Aorta (tissue), 5 donors: ENCODE measurements at regions not wholly inside any gene's neighbourhood (a gene's known extent, or its start where the extent isn't known, plus 50 kb on each side); places are given as distances from the start of the nearest gene placed in this dataset.

Experiments
- ATAC-seq: fragments of 200-7000 bp; cut with Tn5 transposase; one replicate; pipeline ENCODE4 v1.9.1; 2022; ENCODE audit warnings: moderate library complexity; ENCODE audit not compliant: low FRiP score
- DNase-seq, 2 donors: peaks; one replicate each; pipeline ENCODE4 v3.0.0-alpha.2; 2020
- H3K27ac ChIP-seq, 2 donors: one replicate each; pipeline ENCODE4 v1.5.1; 2013; ENCODE audit warnings: low read length in 2 of 2, mild to moderate bottlenecking in 2 of 2, moderate library complexity in 2 of 2, control low read depth in 1 of 2, inconsistent platforms in 1 of 2, low read depth in 1 of 2
- H3K27me3 ChIP-seq, 2 donors: one replicate each; pipeline ENCODE4 v1.6.1; 2013; ENCODE audit warnings: control low read depth in 1 of 2, low read length in 1 of 2, mild to moderate bottlenecking in 1 of 2, moderate library complexity in 1 of 2; ENCODE audit not compliant: insufficient read depth in 2 of 2, control insufficient read depth in 1 of 2
- H3K36me3 ChIP-seq, 2 donors: one replicate each; pipeline ENCODE4 v1.6.1; 2013; ENCODE audit warnings: control low read depth in 1 of 2, low read length in 1 of 2, mild to moderate bottlenecking in 1 of 2; ENCODE audit not compliant: insufficient read depth in 2 of 2, control insufficient read depth in 1 of 2
- H3K4me1 ChIP-seq, 2 donors: one replicate each; pipeline ENCODE4 v1.6.1; 2013; ENCODE audit warnings: low read length in 2 of 2, control low read depth in 1 of 2, mild to moderate bottlenecking in 1 of 2, moderate library complexity in 1 of 2; ENCODE audit not compliant: insufficient read depth in 2 of 2, control insufficient read depth in 1 of 2
- H3K4me3 ChIP-seq, 2 donors: one replicate each; pipeline ENCODE4 v1.5.1; 2013; ENCODE audit warnings: low read length in 2 of 2, control low read depth in 1 of 2, mild to moderate bottlenecking in 1 of 2
- H3K9me3 ChIP-seq: one replicate; pipeline ENCODE4 v1.6.1; 2013; ENCODE audit warnings: mild to moderate bottlenecking, low read length; ENCODE audit not compliant: control insufficient read depth
- WGBS, 2 donors: extraction: QIAGEN DNeasy Blood & Tissue Kit; methylation state at CpG; one replicate each; pipeline ENCODE4 v1.1.7; 2013; 5-methylcytosine and 5-hydroxymethylcytosine counted together
- intact Hi-C, 2 donors: fragments of 100-400 bp; cut with DNase I; formaldehyde crosslinking; loops; one replicate each; pipeline versions ENCODE4 v1.14.2 to v1.15.0; 2022
- donor health status: healthy with polysubstance abuse.
- donor health status: Bipolar disorder and iron deficiency.
- donor health status: DM: no; HTN: no; CAD: no.
- donor health status: DM: no; HTN: no; CAD: no.
- donor health status: DM: yes; HTN: yes; CAD: no.

DNA sequence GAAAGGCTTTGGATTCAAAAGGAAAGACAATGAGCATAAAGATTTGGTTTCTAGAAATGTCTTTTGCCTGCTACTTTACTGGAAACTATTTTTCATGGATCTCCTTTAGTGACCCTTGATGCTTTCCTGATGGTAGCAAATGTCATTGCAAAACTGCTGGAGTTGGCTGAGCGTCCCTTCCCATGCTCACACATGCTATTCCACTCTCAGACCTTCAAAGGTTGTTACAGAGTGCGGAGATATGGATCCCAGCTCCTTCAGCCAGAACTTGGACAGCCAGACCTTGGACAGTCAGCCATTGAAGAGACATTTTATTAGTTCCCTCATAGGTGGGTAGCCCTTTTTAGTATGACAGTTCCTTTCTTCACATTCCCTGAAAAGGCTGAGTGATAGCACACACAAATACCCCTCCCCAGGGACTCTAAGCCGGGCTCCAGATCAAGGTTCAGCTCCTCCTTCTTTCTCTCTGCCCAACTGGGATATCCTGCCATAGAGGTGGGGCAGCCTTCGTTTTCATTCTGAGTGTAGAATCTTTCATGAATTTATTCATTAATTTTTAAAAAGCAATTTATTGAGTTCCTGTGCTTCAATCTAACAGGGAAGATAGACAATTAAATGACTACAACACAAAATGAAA is 153.3 kb upstream of the SLC44A1 start:
- ATAC-seq (no peak), DNase-seq (no peak)
- Histone ChIP-seq H3K36me3 (no peaks in the 10 kb centered on the region), H3K27ac (no peak overlapping the region), H3K9me3 (no peaks in the 10 kb centered on the region), H3K27me3 (no peaks in the 10 kb centered on the region), H3K4me1 (no peaks in the 10 kb centered on the region), H3K4me3 (no peak overlapping the region)
- intact Hi-C loops = no loop called here
- WGBS, 2 donors = 66 to 68% methylated on average over 4 of the region's 4 CpGs

GRCh38 chr9:105093685-105094084 is 150.8 kb upstream of the SLC44A1 start:
- no peak overlapping the region for H3K4me3 ChIP-seq
- H3K9me3 ChIP-seq = no peaks in the 10 kb centered on the region
- ATAC-seq (no peak), DNase-seq (no peak)
- no peaks in the 10 kb centered on the region for H3K4me1 ChIP-seq
- intact Hi-C loops = no loop called here
- no peak overlapping the region for H3K27ac ChIP-seq
- no peaks in the 10 kb centered on the region for H3K36me3 ChIP-seq
- no peaks in the 10 kb centered on the region for H3K27me3 ChIP-seq
- WGBS, 2 donors = 55 to 61% methylated on average over 1 of the region's 1 CpG

DNA sequence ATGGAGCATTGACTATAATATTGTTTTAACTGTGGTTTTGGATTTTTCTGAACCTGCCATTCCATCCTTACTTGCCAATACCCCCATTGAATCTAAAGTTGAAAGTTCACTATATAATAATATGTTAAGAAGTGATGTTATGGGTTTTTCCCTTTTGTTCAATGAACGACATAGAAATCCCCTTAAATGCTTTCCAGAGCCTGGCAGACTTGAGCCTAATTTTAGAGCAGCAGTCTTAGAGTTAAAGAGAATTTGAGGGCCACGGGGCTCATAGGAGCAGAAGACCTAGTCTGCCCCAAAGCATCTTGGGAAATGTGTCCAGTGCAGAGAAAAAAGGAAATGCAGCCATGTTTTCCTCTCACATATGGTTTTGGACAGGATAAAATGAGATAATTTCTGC is 146.1 kb upstream of the SLC44A1 start:
- H3K4me3 ChIP-seq = no peak overlapping the region
- no peak overlapping the region for H3K27ac ChIP-seq
- intact Hi-C loops = no loop called here
- H3K4me1 ChIP-seq = no peaks in the 10 kb centered on the region
- DNase-seq = no peak
- WGBS, 2 donors = 55 to 59% methylated on average over 2 of the region's 2 CpGs
- no peak for ATAC-seq
- H3K36me3 ChIP-seq = no peaks in the 10 kb centered on the region
- H3K27me3 ChIP-seq = no peaks in the 10 kb centered on the region
- H3K9me3 ChIP-seq = no peaks in the 10 kb centered on the region

GRCh38 chr9:105103776-105104175 is 140.7 kb upstream of the SLC44A1 start:
- no peaks in the 10 kb centered on the region for H3K27me3 ChIP-seq
- intact Hi-C loops = no loop called here
- no peak for ATAC-seq
- no peaks in the 10 kb centered on the region for H3K9me3 ChIP-seq
- H3K4me1 ChIP-seq = no peaks in the 10 kb centered on the region
- DNase-seq = no peak
- H3K27ac ChIP-seq = no peak overlapping the region
- no peaks in the 10 kb centered on the region for H3K36me3 ChIP-seq
- no peak overlapping the region for H3K4me3 ChIP-seq
- WGBS, 2 donors = 72 to 77% methylated on average over 3 of the region's 3 CpGs

GRCh38 chr9:105114318-105114717 is 130.1 kb upstream of the SLC44A1 start:
- H3K4me1 ChIP-seq = no peaks in the 10 kb centered on the region
- no peaks in the 10 kb centered on the region for H3K27me3 ChIP-seq
- 94% methylated on average over 5 of the region's 5 CpGs for whole genome bisulfite sequencing, 2 donors
- H3K4me3 ChIP-seq = no peak overlapping the region
- H3K36me3 ChIP-seq = no peaks in the 10 kb centered on the region
- no peak overlapping the region for H3K27ac ChIP-seq
- ATAC-seq (no peak), DNase-seq (no peak)
- no peaks in the 10 kb centered on the region for H3K9me3 ChIP-seq
- intact Hi-C loops = no loop called here

- H3K4me3 ChIP-seq = no peak overlapping the region
- H3K4me1 ChIP-seq = no peaks in the 10 kb centered on the region
- ATAC-seq = no peak
- intact Hi-C loops = no loop called here
- no peak overlapping the region for H3K27ac ChIP-seq
- no peaks in the 10 kb centered on the region for H3K36me3 ChIP-seq
- H3K27me3 ChIP-seq = no peaks in the 10 kb centered on the region
- no peaks in the 10 kb centered on the region for H3K9me3 ChIP-seq
- 85 to 88% methylated on average over 11 of the region's 11 CpGs for WGBS, 2 donors
- peak in 1 of 2 donors; percentile 82 for DNase-seq
Observed at GRCh38 chr9:105114964-105115728, 129.3 kb upstream of the SLC44A1 start.

DNA sequence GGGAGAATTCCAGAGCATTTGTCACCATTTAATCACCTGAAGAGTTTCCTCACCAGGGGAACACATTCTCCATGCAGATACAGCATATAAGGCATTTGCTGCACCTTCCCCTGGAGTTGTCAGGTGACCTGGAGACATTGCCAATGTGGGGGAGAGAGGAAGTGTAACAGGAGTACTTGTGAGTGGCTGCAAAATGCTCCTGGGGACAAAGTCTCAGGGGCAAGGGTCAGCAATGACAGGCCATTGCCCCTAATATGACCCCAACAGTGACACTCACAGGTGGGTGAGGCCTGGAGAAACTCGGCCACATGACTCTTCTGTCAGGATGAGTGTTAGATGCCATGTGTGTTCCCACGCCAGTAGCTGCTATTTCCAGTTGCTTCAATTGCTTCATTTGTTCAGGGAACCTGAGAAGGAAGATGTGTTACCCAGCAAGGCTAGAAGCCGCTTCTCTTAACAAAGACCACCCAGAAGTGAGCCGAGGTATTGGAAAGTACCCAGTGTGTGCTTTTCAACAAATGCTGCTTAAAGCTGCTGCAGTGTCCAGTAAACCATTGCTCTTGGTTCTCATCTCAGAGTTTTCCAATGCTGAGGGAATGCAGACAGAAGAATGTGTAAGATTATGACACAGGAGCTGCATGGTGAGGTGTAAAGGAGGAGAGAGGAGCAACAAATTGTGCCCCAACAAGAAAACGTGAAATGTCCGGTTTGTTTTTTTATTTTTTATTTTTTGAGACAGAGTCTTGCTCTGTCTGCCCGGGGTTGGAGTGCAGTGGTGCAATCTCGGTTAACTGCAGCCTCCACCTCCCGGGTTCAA is 128.2 kb upstream of the SLC44A1 start:
- Histone ChIP-seq H3K4me1 (no peaks in the 10 kb centered on the region), H3K36me3 (no peaks in the 10 kb centered on the region), H3K27me3 (no peaks in the 10 kb centered on the region), H3K9me3 (no peaks in the 10 kb centered on the region), H3K4me3 (no peak overlapping the region), H3K27ac (no peak overlapping the region)
- intact Hi-C loops = no loop called here
- ATAC-seq (no peak), DNase-seq (no peak)
- WGBS, 2 donors = 90 to 91% methylated on average over 9 of the region's 9 CpGs

- Histone ChIP-seq H3K9me3 (no peaks in the 10 kb centered on the region), H3K4me3 (no peak overlapping the region), H3K4me1 (no peaks in the 10 kb centered on the region), H3K27me3 (no peaks in the 10 kb centered on the region), H3K27ac (no peak overlapping the region), H3K36me3 (no peaks in the 10 kb centered on the region)
- intact Hi-C loops = no loop called here
- no peak for DNase-seq
- WGBS, 2 donors = 29 to 31% methylated on average over 2 of the region's 2 CpGs
- ATAC-seq = no peak
Observed at GRCh38 chr9:105117234-105117633, 127.2 kb upstream of the SLC44A1 start.
